ENCODE measurements at regions not wholly inside any gene's neighbourhood (a gene's known extent, or its start where the extent isn't known, plus 50 kb on each side); places are given as distances from the start of the nearest gene placed in this dataset.

- DNase-seq = no peak
These were observed 103.3 kb downstream of the TMEM18 start for GRCh38 chr2:573805-574392.

- DNase-seq = no peak
These were observed 104.2 kb downstream of the TMEM18 start for GRCh38 chr2:573025-573424.

GRCh38 chr2:569681-570080, 107.5 kb downstream of the TMEM18 start:
- no peak for DNase-seq

- no peak for DNase-seq
These were observed 108.5 kb downstream of the TMEM18 start for GRCh38 chr2:568639-569235.

GRCh38 chr2:567865-568638, 109.2 kb downstream of the TMEM18 start:
- no peak for DNase-seq

- no peak for DNase-seq
These were observed 109.7 kb downstream of the TMEM18 start for GRCh38 chr2:567496-567864.

- DNase-seq = no peak
These were observed 110.6 kb downstream of the TMEM18 start for GRCh38 chr2:566379-567313.

- no peak for DNase-seq
These were observed 112.6 kb downstream of the TMEM18 start for GRCh38 chr2:564471-565181.

- no peak for DNase-seq
These were observed 113.7 kb downstream of the TMEM18 start for GRCh38 chr2:563512-563911.

GRCh38 chr2:562391-563364, 114.5 kb downstream of the TMEM18 start:
- DNase-seq = no peak

GRCh38 chr2:558879-559278, 118.3 kb downstream of the TMEM18 start:
- no peak for DNase-seq

- DNase-seq = no peak
These were observed 118.9 kb downstream of the TMEM18 start for GRCh38 chr2:558302-558642.

- no peak for DNase-seq
These were observed 119.4 kb downstream of the TMEM18 start for GRCh38 chr2:557635-558301.

GRCh38 chr2:556485-556884, 120.7 kb downstream of the TMEM18 start:
- DNase-seq = no peak

- no peak for DNase-seq
These were observed 121.9 kb downstream of the TMEM18 start for GRCh38 chr2:555164-555922.

- DNase-seq = no peak
These were observed 122.8 kb downstream of the TMEM18 start for GRCh38 chr2:554444-554843.

- DNase-seq = no peak
These were observed 124.3 kb downstream of the TMEM18 start for GRCh38 chr2:552906-553305.

GRCh38 chr2:551621-552020, 125.6 kb downstream of the TMEM18 start:
- DNase-seq = no peak

GRCh38 chr2:550860-551567, 126.2 kb downstream of the TMEM18 start:
- no peak for DNase-seq

All from NCI-H774 (cell line).